BJ (cell line): ENCODE measurements at regions not wholly inside any gene's neighbourhood (a gene's known extent, or its start where the extent isn't known, plus 50 kb on each side); places are given as distances from the start of the nearest gene placed in this dataset.

Experiments
- CTCF ChIA-PET: fragments of 350-600 bp; formaldehyde crosslinking; extraction: SDS; loops from one replicate; lab custom pipeline; 2021; ENCODE audit warnings: antibody characterized with exemption, inconsistent platforms; lab: Yijun Ruan, JAX
- POLR2A ChIA-PET: fragments of 300-600 bp; sonication (Branson Sonifier 250); formaldehyde crosslinking; extraction: SDS; loops from one replicate; lab custom pipeline; 2021; ENCODE audit warnings: antibody characterized with exemption; lab: Charles Lee
- DNase-seq: peaks from one replicate; pipeline ENCODE4 v3.0.0-alpha.2; 2011; ENCODE audit warnings: low read depth
- H3K27me3 ChIP-seq: 2 replicates; pipeline ENCODE4 v1.6.0; 2011; ENCODE audit warnings: low read length; ENCODE audit not compliant: control insufficient read depth, insufficient read depth
- H3K36me3 ChIP-seq: 2 replicates; pipeline ENCODE4 v1.5.1; 2011; ENCODE audit warnings: low read length; ENCODE audit not compliant: control insufficient read depth, insufficient read depth
- H3K4me3 ChIP-seq: 2 replicates; pipeline ENCODE4 v1.5.1; 2011; ENCODE audit warnings: low read depth, mild to moderate bottlenecking, control low read depth, low read length
- CTCF ChIP-seq: IDR thresholded peaks from 2 replicates; pipeline ENCODE4 v1.5.1; 2011; ENCODE audit warnings: low read depth, mild to moderate bottlenecking, control low read depth, inconsistent platforms, low read length, moderate library complexity; ENCODE audit not compliant: insufficient read depth

- no peak overlapping the region for H3K4me3 ChIP-seq
- ChIA-PET CTCF (no interaction called here), POLR2A (no interaction called here)
- no peak for DNase-seq
- H3K27me3 ChIP-seq: no peaks in the 10 kb centered on the region; the same call in 1 of the 2 replicates
- no peaks in the 10 kb centered on the region for H3K36me3 ChIP-seq
- TF ChIP-seq CTCF: no peak
Observed at GRCh38 chr20:22815603-22816315, 219.4 kb upstream of the SSTR4 start.

- Histone ChIP-seq H3K36me3 (no peaks in the 10 kb centered on the region), H3K4me3 (no peak overlapping the region), H3K27me3 (no peaks in the 10 kb centered on the region; the same call in 1 of the 2 replicates)
- POLR2A ChIA-PET: no interaction called here
- no peak for DNase-seq
- TF ChIP-seq CTCF: no peak
- CTCF ChIA-PET: interaction anchor here (0.6 to 1.0 kb wide), 3 partner anchors 10 to 980 kb away, joined by 3 to 4 read pairs (median 3); no protein-coding TSS in a partner anchor
Observed at GRCh38 chr20:22818636-22819035, 216.5 kb upstream of the SSTR4 start.

- no peak for TF ChIP-seq CTCF
- no peaks in the 10 kb centered on the region for H3K36me3 ChIP-seq
- H3K27me3 ChIP-seq: no peaks in the 10 kb centered on the region; the same call in 1 of the 2 replicates
- CTCF ChIA-PET: interaction anchor here (0.6 kb wide), 2 partner anchors 224 to 979 kb away, joined by 3 to 4 read pairs; no protein-coding TSS in a partner anchor
- no peak for DNase-seq
- H3K4me3 ChIP-seq: no peak overlapping the region
- POLR2A ChIA-PET: no interaction called here
Observed at GRCh38 chr20:22819112-22819511, 216.0 kb upstream of the SSTR4 start.

GRCh38 chr20:22819784-22820183 lies 215.3 kb upstream of the SSTR4 start:
- no peak overlapping the region for H3K4me3 ChIP-seq
- CTCF ChIA-PET: no interaction called here
- no peak for DNase-seq
- H3K27me3 ChIP-seq: no peaks in the 10 kb centered on the region
- POLR2A ChIA-PET: no interaction called here
- TF ChIP-seq CTCF: no peak
- H3K36me3 ChIP-seq: no peaks in the 10 kb centered on the region

GRCh38 chr20:22821081-22821727 lies 213.9 kb upstream of the SSTR4 start:
- Histone ChIP-seq H3K4me3 (no peak overlapping the region), H3K27me3 (no peaks in the 10 kb centered on the region), H3K36me3 (no peaks in the 10 kb centered on the region)
- no peak for TF ChIP-seq CTCF
- DNase-seq: no peak
- ChIA-PET POLR2A (no interaction called here), CTCF (no interaction called here)
